ENCODE measurements at regions not wholly inside any gene's neighbourhood (a gene's known extent, or its start where the extent isn't known, plus 50 kb on each side); places are given as distances from the start of the nearest gene placed in this dataset.
"Not testable (repeated sequence)": the region's sequence is repeated elsewhere in the genome, so short reads cannot be mapped to it uniquely, and the experiment has no call there.

DNA sequence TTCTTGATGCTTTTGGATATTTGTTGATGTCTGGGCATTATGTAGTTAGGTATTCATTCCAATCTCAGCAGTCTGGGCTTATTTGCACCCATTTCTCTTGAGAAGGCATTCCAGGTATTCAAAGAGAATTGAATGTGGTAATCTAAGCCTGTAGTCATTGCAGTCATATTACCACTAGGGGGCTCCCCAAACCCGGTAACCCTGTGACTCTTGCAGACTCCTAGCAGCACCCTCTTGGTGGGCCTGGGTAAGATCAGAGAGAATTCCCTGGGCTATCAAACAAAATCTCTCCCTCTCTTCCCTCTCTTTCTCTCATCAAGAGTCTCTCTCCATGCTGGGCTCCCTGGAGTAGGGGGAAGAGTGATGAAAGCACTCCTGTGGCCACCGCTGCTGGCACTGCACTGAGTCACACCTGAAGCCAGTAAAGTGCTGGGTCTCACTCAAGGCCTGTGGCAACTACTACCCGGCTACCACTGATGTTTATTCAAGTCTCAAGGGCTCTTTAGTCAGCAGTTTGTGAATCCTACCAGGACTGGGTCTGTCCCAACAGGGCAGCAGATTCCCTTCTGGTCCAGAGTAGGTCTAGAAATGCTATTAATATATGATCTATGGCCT is 187.7 kb upstream of the NUDT10 start:
- intact Hi-C loops (cut with DNase I) = loop anchor here (10.0 kb wide), 1 partner anchor 310 kb away; no protein-coding TSS in a partner anchor
- DNase-seq = peak in 1 of 10 donors; percentile 2

- DNase-seq = peak in 1 of 10 donors; percentile 7
Measured at GRCh38 chrX:51148848-51149247, 183.8 kb upstream of the NUDT10 start.

DNA sequence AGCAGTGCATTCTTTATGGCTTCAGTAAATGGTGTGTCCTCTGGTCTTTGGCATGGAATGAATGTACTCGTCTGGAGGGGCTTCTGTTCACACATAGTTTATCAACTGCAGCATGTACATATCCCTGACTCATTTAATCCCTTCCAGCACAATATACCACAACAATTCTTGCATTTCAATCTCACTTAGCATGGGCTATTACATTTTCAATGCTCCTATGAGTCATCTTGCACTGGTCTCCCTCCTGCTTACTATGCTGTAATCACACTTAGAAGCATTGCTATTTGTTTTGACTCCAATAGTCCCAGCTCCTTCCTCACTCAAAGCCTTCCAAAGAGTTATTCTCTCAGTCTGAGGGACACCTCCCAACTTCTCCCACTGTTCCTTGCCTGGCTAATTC is 180.9 kb upstream of the NUDT10 start:
- DNase-seq = no peak
- intact Hi-C loops (cut with DNase I) = no loop called here

More at GRCh38 chrX:51148848-51149247, 183.8 kb upstream of the NUDT10 start:
- intact Hi-C loops (cut with DNase I) = loop anchor here (10.0 kb wide), 1 partner anchor 306 kb away; no protein-coding TSS in a partner anchor

DNA sequence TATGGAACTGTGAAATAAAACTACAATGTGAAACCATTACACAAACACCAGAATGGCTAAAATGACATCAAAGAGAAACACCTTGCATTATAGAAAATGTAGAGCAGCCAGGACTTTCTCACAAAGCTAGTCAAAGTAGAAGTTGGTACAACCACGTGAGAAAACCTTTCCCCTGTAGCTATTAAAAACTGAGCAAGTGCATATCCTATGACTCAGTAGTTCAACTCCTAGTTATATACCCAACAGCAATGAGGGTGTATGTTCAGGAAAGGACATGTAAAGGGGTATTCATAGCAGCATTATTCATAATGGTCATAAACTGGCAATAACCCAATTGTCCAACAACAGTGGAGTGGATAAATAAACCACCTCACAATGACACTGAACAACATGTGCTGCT is 177.5 kb upstream of the NUDT10 start:
- intact Hi-C loops (cut with DNase I) = no loop called here
- no peak for DNase-seq

DNA sequence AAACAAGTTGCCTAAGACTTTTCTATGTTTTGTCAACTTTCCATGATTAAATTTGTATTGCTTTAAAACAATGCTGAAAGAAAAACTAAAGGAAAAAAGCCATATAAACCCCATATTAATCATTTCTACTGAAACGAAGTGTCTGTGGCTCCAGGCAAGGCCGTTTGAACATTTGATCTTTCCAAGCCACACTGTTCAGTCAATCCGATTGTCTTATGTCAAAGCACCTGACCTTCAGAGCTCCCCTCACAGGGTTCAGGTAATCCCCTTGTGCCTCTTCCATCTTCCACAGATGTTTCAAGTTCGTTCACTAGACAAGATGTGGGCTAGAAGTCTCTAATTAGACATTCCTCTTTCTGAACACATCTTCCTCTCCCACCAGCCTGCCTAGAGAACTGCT is 177.1 kb upstream of the NUDT10 start:
- intact Hi-C loops (cut with DNase I) = no loop called here
- DNase-seq = no peak

DNA sequence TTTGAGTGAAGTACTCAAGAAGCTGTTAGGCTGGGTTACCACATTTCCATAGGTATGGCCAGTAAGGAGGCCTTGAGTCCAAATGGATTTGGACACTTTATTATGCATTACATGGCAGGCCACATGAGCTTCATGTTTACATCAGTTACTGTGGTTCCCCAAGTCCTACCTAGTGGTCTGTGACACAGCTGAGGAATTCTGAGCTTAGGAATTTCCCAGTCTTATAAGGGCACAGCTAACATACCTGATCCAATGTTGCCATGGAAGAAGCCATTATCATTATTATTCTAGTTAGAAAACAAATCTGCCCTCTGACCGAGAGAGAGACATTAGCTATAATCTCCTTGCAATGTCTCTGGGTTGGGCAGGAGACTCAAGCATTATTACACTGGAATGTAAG is 174.4 kb upstream of the NUDT10 start:
- intact Hi-C loops (cut with DNase I) = no loop called here
- DNase-seq = no peak

- DNase-seq; intact Hi-C loops (cut with DNase I): not testable (repeated sequence)
Measured at GRCh38 chrX:51159378-51159777, 173.2 kb upstream of the NUDT10 start.

- no peak for DNase-seq
- intact Hi-C loops (cut with DNase I) = no loop called here
Measured at GRCh38 chrX:51163730-51164129, 168.9 kb upstream of the NUDT10 start.

GRCh38 chrX:51178356-51178900 is 154.2 kb upstream of the NUDT10 start:
- DNase-seq; intact Hi-C loops (cut with DNase I): not testable (repeated sequence)

- intact Hi-C loops (cut with DNase I); DNase-seq: not testable (repeated sequence)
Measured at GRCh38 chrX:51179805-51180204, 152.8 kb upstream of the NUDT10 start.

DNA sequence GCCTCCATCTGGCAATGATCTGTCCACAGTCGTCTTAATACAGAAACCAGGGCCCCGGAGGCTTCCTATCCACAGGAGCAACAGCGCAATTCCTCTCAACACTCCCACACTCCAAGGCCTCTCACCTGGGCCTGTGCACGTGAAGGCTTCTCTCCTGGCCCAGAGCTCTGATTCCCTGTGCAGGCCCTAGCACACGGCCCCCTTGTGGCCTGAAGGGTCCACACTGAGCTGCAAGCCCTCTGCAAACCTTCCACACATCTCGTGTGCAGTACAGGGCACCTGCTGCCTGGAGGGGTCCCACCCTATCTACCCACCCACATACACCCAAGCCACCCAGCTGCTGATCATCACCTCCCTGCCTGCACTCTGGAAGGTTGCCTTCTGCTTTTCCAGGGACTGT is 150.1 kb upstream of the NUDT10 start:
- DNase-seq = no peak
- intact Hi-C loops (cut with DNase I) = no loop called here

DNA sequence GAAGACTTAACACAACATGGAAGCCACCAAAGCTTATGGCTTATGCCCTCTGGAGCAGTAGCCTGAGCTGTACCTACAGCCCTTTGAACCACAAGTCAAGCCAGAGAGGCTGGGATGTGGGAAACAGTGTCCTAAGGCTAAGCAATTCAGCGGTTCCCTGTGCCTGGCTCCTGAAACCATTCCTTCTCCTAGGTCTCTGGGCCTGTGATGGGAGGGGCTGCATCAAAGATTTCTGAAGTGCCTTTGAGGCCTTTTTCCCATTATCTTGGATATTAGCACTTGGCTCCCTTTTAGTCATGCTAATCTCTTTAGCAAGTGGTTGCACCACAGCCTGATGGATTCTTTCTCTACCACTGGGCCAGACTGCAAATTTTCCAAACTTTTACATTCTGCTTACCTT is 140.5 kb upstream of the NUDT10 start:
- no peak for DNase-seq
- intact Hi-C loops (cut with DNase I) = no loop called here

DNA sequence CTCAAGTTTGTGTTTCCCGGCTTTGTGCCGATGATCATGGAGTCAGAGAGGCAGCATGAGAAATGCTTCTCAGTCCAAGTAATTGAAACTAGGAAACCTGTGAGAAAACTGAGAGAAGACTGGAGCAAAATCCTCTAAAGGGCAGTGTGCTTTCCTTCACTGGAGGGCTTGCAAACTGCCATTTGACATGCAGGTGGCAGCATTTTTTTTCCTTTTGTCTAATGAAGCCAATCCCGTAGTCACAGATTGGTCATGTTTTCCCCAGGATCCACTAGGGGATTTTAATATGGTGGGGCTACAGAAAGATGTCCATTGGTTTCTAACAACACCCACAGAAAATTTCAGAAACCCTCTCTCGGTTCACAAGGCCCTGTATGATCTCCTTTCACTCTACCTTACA is 117.4 kb upstream of the NUDT10 start:
- no peak for DNase-seq
- intact Hi-C loops (cut with DNase I) = no loop called here

GRCh38 chrX:51215856-51216255 is 116.8 kb upstream of the NUDT10 start:
- intact Hi-C loops (cut with DNase I) = no loop called here
- DNase-seq = no peak

DNA sequence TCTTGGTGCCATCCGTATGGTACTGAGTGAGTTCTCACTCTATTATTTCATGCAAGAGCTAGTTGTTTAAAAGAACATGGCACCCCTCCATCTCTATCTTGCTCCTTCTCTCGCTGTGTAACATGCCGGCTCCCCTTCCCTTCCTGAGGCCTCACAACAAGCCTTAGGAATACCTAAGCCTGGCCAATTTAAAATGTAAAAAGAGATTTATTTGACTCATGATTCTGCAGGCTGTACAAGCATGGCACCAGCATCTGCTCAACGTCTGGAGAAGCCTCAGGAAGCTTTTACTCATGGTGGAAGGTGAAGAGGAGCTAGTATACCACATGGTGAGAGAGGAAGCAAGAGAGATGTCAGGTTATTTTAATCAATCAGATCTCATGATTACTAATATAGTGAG is 90.4 kb upstream of the NUDT10 start:
- no peak for DNase-seq
- intact Hi-C loops (cut with DNase I) = loop anchor here (10.0 kb wide), 1 partner anchor 63 kb away; no protein-coding TSS in a partner anchor

GRCh38 chrX:51257490-51257889 is 75.1 kb upstream of the NUDT10 start:
- intact Hi-C loops (cut with DNase I) = no loop called here
- no peak for DNase-seq

- intact Hi-C loops (cut with DNase I); DNase-seq: not testable (repeated sequence)
Measured at GRCh38 chrX:51262271-51262670, 70.4 kb upstream of the NUDT10 start.

DNA sequence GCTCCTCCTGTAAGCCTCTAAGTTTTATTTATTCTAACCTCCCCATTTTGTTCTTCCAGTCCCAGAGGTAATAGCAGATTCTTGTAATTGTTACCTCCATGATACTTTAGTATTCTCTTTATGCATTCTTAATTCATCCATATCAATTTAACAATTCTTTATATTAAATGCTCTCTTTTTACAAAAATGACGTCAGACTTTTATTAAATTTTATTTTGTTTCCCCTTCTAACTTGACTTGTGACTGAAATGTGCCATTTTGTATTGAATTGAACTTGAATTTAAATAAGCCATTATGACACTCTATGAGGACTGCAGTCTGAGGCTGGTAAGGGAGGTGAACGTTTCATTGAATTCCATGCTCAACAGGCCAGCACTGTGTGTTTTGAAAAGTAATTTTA is 60.0 kb upstream of the NUDT10 start:
- intact Hi-C loops (cut with DNase I) = no loop called here
- DNase-seq = no peak

- intact Hi-C loops (cut with DNase I) = no loop called here
- no peak for DNase-seq
Measured at GRCh38 chrX:51281758-51282318, 50.8 kb upstream of the NUDT10 start.
